Neural cell (in vitro differentiated cells): ENCODE measurements at regions not wholly inside any gene's neighbourhood (a gene's known extent, or its start where the extent isn't known, plus 50 kb on each side); places are given as distances from the start of the nearest gene placed in this dataset.

ENCODE experiments used
- EZH2 ChIP-seq: fragments of 200-600, 300-800 bp; shearing (Covaris generic), sonication (generic); IDR thresholded peaks from 2 replicates; pipeline ENCODE4 v1.6.1; 2014; ENCODE audit warnings: antibody characterized with exemption, low read length, borderline replicate concordance, mild to moderate bottlenecking; ENCODE audit not compliant: insufficient read depth, poor library complexity, severe bottlenecking
- POLR2AphosphoS5 ChIP-seq: IDR thresholded peaks from 2 replicates; pipeline ENCODE4 v1.6.1; 2012

DNA sequence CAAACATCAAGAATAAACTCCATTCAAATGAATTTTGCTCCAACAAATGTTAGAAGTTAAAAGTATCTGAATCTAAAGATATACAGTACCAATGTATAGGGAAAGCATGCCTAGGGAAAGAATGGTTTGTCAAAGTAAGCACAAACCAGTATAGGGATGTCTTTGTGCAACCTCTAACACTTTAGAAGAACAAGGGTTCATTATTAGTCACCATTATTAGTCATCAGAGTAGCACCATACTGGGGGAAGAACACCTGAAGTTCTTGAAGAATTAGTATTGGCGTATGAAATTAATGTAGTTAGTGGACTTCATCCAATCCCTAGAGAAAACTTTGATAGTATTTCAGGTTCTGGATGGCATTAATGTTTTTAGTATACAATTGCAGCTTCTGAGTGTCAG, 943.7 kb downstream of the METTL15 start:
- TF ChIP-seq POLR2AphosphoS5 (no peak), EZH2 (no peak)
